GM18498 (cell line): ENCODE measurements at regions not wholly inside any gene's neighbourhood (a gene's known extent, or its start where the extent isn't known, plus 50 kb on each side); places are given as distances from the start of the nearest gene placed in this dataset.
"Not testable (repeated sequence)": the region's sequence is repeated elsewhere in the genome, so short reads cannot be mapped to it uniquely, and the experiment has no call there.

Experiments
- ATAC-seq: cut with Tn5 transposase; IDR thresholded peaks from one replicate; pipeline ENCODE4 v1.9.1; 2021; ENCODE audit warnings: mild to moderate bottlenecking, moderate library complexity; ENCODE audit not compliant: unreplicated experiment

DNA sequence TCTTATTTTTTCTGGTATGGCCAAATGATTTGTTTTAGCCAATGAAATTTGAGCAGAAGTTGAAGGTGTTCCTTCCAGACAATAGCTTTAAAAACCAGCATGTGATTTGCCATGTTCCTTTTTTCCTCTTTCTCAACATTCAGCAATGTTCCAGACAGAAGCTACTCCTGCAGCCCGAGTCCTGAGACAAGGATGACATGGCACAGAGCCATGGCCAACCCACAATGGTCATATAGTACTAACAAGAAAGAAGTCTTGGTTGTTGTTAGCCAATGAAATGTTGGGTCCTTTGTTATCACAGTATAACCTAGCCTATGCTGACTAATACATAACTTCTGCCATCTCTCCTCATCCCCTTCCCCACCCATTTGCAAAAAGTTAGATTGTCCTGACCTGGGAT is 211.1 kb upstream of the STT3B start:
- ATAC-seq, result no peak

DNA sequence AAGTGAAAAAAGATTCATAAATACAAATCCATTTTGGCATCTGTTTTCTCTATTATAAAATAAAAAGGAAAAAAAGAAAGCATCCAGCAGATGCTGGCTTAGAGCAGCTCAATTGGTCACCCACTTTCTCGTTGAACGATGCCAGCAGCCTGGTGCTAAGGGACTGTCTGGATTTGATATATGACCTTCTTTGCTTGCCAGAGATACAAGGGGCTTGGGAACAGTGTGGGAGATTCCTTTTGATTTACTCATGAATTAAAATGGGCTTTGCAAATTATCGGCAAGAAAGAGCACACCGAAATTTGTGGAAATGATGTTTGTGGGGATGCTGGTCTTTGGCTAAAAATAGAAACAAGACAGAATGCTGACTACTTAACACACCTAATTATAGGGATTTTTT is 210.3 kb upstream of the STT3B start:
- no peak for ATAC-seq

DNA sequence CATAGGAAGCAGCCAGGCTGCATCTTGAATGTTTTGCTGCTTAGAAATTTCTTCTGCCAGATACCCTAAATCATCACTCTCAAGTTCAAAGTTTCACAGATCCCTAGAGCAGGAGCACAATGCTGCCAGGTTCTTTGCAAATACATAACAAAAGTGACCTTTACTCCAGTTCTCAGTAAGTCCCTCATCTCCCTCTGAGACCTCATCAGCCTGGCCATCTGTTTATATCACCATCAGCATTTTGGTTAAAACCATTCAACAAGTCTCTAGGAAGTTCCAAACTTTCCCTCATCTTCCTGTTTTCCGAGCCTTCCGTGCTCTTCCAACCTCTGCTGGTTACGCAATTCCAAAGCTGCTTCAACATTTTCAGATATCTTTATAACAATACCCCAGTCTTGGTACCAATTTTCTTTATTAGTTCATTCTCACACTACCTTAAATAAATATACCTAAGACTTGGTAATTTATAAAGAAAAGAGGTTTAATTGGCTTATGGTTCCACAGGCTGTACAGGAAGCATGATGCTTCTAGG is 204.8 kb upstream of the STT3B start:
- not testable (repeated sequence) for ATAC-seq

DNA sequence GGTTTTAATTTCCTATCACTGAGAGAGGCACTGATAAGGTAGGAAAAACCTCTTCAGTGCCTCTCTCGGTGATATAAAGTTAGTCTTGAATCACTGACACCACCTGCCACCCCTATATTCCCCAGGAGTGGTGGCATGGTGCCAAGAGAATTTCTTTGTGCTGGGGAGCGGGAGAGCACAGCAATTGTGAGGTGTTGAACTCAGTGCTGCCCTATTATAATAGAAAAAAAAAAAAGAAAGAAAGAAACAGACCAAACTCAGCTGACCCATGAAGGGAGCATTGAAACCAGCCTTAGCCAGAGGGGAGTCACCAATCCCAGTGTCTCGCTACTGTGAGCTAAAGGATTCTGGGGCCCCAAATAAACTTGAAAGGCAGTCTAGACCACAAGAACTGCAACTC is 201.4 kb upstream of the STT3B start:
- no peak for ATAC-seq

DNA sequence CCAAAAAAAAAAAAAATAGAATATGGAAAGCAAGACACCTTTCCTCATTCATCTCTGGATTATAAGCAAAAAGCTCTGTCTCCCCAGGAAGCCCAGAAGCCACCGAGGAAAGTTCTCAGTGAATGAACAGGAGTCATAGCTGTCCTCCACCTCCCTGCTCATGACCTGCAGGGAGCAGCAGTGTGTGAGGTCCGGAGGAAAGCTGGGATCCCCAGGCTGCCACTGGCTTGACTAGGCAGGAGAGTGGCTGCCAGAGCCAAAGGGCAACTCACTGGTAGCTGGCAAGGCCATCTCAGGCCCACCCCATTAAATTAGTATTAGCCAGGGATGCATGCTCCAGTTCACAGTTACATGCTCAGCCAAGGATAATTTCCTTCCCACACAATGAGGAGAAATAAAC is 191.6 kb upstream of the STT3B start:
- no peak for ATAC-seq

DNA sequence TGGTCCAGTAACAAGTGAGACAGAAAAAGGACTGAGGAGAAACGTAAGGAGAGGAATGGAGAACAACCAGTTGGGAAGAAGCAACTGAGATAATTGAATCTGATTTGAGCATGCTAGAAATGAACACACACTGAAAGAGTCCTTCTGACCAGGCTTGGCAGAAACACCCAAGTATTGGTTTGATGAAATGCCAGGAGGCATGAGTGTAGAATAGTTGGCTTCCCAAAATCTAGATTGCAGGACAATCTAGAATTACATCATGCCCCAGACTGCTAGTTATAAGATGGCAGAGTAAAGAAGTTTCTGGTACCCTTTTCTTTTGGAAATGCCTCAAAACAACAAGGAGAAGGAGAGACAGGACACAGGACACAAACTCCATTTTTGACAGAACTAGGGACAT is 189.7 kb upstream of the STT3B start:
- no peak for ATAC-seq

DNA sequence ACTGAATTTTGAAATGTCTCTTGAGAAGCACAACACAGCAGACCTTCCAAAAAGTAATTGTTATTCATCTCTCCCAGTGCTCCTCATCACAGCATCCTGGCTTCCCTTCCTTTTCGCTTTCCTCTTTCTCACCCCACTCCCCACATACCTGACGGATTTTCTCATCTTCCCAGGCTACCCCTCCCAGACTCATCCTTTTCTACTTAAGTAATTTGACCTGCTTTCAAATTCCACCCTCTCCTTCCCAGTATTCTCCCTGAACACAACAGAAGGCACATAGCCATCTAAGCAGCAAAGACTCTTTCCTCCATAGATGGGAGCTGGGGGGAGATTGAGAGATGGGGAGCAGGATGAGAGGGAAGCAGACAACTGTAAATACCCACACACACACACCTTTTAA is 187.1 kb upstream of the STT3B start:
- no peak for ATAC-seq

DNA sequence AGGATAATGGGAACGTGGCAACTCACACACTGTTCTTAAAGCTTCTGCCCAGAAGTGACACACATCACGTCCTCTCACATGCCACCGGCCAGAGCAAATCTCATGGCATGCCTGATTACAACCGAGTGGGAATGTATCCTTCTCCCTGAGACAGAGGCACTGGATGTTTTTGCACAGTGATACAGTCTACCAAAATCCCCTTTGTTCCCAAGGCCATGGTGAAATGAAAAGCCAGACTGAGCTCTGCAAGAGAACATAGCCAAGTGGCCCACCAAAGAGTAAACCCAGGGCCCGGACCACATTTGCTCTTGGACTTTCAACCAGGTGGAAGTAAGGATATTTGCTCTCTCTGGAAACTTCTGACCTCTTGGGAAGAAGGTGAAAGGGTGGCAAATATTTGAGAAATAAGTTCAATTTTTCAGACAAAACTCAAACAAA is 186.2 kb upstream of the STT3B start:
- no peak for ATAC-seq

DNA sequence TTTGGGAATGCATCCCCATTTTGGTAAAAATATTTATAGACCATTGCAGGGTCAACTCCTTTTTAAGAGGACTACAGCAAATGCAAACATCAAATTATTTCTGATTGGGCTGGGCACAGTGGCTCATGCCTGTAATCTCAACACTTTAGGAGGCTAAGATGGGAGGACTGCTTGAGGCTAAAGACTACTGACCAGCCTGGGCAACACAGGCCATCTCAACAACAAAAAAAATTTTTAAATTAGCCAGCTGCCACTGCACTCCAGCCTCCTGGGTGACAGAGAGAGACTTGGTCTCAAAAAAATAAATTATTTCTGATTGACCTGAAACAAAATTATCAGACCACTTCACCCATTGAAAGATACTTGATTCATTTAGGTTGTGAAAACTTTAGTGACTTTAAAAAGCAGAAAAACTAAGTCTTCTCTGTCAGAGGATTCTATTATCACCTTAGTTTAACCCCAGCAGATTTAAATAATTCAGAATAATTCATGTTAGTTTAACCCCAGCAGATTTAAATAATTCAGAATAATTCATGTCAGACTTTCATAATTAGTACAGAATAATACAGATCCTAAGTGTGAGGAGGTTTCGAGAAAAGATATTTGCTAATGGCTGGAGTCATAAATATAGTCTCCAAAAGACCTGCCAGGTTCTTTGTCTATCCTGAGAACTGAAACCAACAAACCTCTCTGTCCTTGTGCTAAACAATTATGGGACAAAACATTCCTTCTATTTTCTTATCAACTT is 183.6 kb upstream of the STT3B start:
- no peak for ATAC-seq

DNA sequence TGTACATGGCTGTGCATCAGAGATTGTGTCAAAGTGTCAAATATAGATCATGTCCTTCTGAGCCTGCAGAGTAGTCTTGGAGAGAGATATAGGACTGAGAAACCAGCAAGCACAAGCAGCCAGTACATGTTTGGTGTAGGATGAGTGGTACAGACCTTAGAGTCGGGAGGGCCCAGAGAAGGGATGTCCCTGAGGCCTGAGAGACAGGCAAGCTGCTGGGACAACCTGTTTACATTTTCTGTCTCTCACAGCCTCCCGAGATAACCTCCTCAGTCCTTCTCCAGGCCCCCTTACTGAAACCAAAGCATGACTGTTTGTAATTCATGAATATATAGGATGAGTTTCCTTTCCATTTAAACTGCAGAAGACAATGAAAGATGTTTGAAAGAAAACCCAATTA is 182.4 kb upstream of the STT3B start:
- ATAC-seq, result no peak

DNA sequence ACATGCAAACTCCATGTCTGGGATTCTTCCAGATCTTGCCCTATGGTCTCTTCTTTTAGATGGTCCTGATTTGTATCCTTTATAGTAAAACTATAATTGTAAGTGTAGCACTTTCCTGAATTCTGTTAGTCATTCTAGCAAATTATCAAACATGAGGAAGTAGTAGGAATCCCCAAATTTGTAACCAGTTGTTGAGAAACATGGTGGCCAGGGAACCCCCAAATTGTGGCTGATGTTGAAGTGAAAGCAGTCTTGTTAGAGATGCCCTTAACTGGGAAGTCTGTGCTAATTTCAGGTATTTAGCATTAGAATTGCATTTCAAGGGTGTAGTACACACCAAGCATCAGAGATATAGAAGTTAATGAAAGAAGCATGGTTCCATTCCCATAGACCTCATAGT is 180.4 kb upstream of the STT3B start:
- no peak for ATAC-seq

DNA sequence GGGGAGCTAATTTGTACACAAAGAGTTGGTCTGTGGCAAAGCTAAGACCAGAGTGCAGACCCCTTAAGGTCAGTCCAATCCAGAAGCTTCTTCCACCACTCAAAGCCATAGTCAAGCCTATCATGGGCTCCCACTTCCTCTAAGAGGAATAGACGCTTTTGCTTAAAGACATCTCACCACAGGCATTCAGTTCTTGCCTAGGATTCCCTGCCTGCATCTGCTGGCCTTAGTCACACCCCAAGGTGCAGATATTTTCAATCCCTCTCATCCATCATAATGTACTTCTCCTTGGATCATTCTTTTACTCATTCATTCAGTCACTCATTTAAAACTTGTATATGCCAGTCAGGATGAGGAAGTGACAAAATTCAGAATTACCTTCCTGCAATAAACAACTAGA is 179.6 kb upstream of the STT3B start:
- no peak for ATAC-seq

DNA sequence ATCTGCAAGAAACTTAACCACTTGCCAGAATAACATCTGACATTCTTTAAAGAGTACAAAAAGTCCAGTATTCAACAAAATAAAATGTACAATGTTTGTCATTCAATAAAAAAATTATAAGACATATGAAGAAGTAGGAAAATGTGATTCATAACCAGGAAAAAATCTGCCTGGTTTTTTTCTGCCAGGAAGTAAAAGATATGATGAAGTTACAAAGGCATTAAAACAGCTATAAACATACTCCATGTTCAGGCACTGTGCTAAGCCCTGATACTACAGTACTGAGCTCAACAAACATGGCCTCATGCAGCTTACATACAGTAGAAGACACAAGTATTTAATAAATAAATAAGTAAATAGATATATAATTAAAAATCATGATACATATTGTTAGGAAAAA is 178.4 kb upstream of the STT3B start:
- ATAC-seq, result no peak

DNA sequence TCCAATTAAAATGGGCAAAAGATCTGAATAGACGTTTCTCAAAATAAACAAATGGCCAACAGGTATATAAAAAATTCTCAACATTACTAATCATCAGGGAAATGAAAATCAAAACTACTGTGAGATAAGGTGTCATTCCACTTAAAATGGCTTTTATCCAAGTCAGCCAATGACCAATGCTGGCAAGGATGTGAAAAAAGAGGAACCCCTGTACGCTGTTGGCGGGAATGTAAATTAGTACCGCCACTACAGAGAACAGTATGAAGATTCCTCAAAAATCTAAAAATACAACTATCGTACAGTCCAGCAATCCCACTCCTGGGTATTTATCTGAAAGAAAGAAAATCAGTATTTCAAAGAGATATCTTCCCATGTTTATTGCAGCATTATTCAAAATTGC is 176.9 kb upstream of the STT3B start:
- ATAC-seq, result no peak

DNA sequence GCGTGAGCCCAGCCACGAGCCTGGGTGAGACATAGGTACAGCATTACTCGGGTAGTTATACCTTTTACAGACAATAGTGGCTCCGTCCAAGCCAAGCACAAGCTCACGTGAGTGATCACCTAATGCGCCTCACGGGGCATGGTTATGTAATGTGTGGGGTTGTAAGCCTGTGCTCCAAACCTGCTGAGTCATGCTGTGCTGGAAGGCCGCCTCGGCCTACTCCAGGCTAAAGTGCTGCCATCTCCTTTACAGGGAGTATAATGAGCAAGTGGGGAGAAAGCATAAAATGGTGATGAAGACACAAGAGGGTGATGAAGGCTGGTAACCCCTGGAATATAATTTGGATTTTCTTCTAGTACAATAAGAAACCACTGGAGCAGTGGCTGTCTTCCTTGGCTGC is 175.8 kb upstream of the STT3B start:
- no peak for ATAC-seq

DNA sequence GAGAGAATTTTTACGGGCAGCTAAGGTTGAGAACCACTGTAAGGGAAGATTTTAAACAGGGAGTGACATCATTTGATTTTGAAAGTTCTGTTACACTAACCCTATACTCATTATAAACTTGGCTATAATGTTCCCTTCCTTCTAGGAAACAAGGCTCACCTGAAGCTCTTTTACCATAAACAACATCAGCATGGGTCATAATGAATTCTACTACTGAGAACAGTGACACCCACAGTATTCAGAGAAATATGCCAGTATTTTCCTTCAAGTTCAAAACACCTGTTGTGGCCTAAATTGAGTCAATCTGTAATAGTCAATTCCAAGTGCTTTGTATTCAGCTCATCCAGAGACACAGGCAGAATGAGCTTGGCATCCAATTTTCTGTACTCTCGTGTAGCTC is 175.3 kb upstream of the STT3B start:
- ATAC-seq, result no peak

DNA sequence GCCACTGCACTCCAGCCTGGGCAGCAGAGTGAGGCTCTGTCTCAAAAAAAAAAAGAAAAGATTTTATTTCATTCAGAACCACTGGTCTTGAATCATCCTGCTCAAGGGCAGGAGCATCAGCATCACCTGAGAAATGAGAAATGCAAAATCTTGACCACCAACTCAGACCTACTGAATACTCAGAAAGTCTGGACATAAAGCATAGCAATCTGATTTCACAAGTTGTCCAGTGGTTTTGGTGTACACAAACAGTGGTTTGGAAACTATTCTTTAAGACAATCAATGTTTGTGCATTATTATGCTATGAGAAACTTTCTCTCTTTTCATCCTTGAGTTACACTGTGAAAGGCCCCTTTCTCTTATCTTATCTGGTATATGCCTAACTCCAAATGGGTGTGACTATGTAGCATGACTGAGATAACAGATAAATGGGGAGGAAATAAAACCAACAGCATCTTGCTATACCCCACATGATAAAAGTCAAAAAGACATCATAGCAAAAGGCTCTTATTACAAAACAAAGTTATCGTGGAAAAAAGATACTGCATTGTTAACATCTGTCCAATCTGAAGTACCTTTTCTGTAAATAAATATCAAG is 174.2 kb upstream of the STT3B start:
- ATAC-seq, result no peak

DNA sequence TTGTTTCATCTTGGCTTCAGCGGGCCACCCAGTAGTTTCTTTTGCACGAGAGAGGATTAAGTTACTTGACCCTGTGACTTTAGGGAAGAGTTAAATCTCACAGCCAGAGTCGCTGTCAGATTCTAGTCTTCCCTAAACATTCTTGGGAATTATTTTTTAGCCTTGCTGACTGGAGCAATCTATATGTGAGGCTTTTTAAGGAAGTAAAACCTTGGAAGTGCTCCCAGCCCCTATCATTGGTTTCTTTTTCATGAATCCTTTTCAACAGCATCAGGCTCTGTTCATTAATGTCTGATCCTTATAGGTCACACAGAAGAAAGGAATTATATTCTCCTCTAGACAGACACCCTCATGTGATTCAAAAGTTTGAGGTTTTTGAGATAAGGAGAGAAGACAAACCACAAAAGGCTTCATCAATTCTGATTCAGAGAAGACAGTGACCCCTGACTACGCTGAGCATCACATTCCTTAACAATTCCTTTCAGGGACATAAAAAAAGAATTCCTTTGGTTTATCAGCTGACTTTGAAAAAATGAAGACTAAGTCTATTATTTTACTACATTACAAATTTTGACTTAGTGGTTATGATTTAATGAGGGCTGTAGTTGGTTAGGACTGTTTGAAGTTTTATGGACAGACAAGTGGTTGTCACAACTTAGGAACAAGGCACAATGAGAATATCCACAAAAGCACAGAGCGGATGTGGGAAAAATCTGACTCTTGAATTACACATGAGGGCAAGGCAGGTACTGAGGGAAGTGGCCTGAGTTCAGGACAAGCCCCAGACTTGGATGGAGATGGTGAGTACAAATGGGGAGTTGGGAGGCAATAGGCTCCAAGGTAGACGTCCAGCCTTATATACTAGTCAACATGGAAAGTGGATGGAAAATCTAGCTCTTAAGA is 171.1 kb upstream of the STT3B start:
- ATAC-seq, result no peak

DNA sequence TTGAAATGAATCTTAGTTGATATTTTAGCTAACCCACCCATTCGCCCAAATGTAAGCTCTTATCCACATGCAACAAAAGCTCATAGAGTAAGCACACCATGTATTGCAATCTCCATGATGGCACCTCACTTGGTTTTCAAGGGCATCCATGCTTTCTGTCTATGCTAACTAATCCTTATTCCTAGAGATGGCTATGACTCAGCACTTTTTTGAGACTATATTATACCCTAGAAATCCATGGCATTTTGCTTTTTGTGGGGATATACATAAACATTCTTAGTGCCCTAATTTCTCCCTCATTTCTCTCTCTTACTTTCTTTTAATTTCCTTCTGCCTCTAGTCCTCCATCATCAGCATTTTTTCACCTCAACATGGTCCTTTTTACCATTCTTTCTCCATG is 168.5 kb upstream of the STT3B start:
- ATAC-seq, result no peak

DNA sequence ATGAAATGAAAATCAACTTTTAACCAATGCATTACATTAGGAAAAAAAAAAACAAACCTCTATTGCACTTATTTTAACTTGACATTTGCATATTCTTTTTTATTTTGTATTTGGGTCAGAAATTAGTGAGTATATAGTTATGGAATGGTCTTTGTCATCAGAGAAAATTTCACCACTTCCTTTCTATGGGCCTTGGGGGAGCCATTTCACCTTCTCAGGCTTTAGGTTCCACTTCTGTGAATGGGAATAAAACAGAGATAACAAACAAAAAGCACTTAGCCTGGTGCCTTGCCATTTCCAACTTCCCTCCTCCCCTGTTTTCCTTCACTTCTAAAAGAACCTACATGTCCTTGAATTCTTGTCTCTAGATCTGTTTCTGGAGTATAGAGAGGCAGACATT is 168.0 kb upstream of the STT3B start:
- no peak for ATAC-seq

DNA sequence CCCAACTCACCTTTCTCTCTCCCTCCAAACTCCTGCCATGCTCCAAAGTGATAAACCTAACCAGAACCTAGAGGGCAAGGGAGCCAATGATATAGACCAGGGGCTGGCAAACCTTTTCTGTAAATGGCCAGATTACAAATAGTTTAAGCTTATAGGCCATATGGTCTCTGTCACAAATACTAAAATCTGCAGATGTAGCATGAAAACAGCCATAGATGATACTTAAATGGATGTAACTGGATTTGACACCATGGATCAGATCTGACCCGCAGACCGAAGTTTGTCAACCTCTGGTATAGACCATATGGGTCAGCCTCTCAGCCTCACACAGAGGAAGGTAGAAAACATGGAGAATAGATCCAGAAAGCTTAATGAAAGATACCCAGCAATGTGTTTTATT is 165.2 kb upstream of the STT3B start:
- no peak for ATAC-seq
